GM19043 (cell line): ENCODE measurements at regions not wholly inside any gene's neighbourhood (a gene's known extent, or its start where the extent isn't known, plus 50 kb on each side); places are given as distances from the start of the nearest gene placed in this dataset.

Experiments used
- ATAC-seq: cut with Tn5 transposase; IDR thresholded peaks from one replicate; pipeline ENCODE4 v1.9.1; 2021; ENCODE audit warnings: low read depth; ENCODE audit not compliant: unreplicated experiment

- ATAC-seq = no peak
Observed at GRCh38 chr3:18507333-18507732, 82.2 kb upstream of the SATB1 start.

- ATAC-seq = no peak
Observed at GRCh38 chr3:18505056-18505455, 79.9 kb upstream of the SATB1 start.

GRCh38 chr3:18501679-18502343, 76.7 kb upstream of the SATB1 start:
- no peak for ATAC-seq

- no peak for ATAC-seq
Observed at GRCh38 chr3:18500322-18500721, 75.2 kb upstream of the SATB1 start.

GRCh38 chr3:18499301-18499700, 74.2 kb upstream of the SATB1 start:
- ATAC-seq = peak; percentile 86

- no peak for ATAC-seq
Observed at GRCh38 chr3:18494251-18494650, 69.1 kb upstream of the SATB1 start.

GRCh38 chr3:18489939-18490338, 64.8 kb upstream of the SATB1 start:
- no peak for ATAC-seq

- ATAC-seq = no peak
Observed at GRCh38 chr3:18483226-18483625, 58.1 kb upstream of the SATB1 start.

- no peak for ATAC-seq
Observed at GRCh38 chr3:18481946-18482548, 56.9 kb upstream of the SATB1 start.

GRCh38 chr3:18477620-18478019, 52.5 kb upstream of the SATB1 start:
- ATAC-seq = no peak
